ENCODE measurements at regions not wholly inside any gene's neighbourhood (a gene's known extent, or its start where the extent isn't known, plus 50 kb on each side); places are given as distances from the start of the nearest gene placed in this dataset.

DNA sequence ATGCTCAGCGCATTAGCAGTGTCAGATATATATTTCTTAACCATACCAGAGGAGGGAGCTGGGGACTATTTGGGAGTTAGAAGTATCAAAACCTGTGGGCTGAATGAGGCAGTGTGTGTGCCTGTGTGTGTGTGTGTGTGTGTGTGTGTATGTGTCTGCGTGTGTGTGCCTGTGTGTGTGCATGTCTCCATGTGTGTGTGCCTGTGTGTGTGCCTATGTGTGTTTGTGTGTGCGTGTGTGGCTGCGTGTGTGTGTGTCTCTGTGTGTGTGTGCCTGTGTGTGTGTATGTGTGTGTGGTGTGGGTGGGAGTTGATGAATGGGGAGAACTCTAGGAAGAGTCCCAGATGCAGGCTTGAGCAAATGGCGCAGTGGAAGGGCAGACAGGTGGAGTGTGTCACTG lies 92.9 kb downstream of the PAX1 start:
- no peak for DNase-seq (ENCODE audit: low read depth)
- TF ChIP-seq, protein P1, sequence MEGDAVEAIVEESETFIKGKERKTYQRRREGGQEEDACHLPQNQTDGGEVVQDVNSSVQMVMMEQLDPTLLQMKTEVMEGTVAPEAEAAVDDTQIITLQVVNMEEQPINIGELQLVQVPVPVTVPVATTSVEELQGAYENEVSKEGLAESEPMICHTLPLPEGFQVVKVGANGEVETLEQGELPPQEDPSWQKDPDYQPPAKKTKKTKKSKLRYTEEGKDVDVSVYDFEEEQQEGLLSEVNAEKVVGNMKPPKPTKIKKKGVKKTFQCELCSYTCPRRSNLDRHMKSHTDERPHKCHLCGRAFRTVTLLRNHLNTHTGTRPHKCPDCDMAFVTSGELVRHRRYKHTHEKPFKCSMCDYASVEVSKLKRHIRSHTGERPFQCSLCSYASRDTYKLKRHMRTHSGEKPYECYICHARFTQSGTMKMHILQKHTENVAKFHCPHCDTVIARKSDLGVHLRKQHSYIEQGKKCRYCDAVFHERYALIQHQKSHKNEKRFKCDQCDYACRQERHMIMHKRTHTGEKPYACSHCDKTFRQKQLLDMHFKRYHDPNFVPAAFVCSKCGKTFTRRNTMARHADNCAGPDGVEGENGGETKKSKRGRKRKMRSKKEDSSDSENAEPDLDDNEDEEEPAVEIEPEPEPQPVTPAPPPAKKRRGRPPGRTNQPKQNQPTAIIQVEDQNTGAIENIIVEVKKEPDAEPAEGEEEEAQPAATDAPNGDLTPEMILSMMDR (conservative IDR thresholded peaks at IDR 0.05; ENCODE audit: low read depth, low read length), result no peak

DNA sequence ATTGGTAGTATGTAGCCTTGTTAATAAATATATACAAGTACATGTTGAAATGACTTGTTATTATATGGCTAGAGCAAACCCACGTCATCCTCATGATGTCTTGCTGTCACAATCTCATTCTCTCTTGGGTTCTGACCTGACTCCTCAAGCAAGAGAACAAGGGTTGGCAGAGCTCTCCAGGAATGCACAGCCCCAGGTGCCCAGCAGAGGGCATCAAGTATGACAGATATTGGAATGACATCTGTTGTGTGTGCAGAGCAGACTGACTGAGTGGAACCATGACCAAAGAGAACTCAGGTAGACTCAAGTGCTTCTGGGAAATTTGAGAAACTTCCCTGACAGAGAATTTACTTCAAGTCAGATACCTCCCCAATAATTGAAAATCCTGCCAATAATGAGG lies 90.6 kb downstream of the PAX1 start:
- TF ChIP-seq, protein P1 (conservative IDR thresholded peaks at IDR 0.05; ENCODE audit: low read depth, low read length), result no peak
- no peak overlapping the region for H3K4me3 ChIP-seq (ENCODE audit: low read length)
- no peak for DNase-seq (ENCODE audit: low read depth)

More for the DNA sequence above, 92.9 kb downstream of the PAX1 start:
- H3K4me3 ChIP-seq (ENCODE audit: low read length), result no peak overlapping the region

GRCh38 chr20:21788082-21788481 lies 82.6 kb downstream of the PAX1 start:
- TF ChIP-seq, protein P1 (conservative IDR thresholded peaks at IDR 0.05; ENCODE audit: low read depth, low read length), result no peak
- no peak overlapping the region for H3K4me3 ChIP-seq (ENCODE audit: low read length)
- DNase-seq (ENCODE audit: low read depth), result no peak

DNA sequence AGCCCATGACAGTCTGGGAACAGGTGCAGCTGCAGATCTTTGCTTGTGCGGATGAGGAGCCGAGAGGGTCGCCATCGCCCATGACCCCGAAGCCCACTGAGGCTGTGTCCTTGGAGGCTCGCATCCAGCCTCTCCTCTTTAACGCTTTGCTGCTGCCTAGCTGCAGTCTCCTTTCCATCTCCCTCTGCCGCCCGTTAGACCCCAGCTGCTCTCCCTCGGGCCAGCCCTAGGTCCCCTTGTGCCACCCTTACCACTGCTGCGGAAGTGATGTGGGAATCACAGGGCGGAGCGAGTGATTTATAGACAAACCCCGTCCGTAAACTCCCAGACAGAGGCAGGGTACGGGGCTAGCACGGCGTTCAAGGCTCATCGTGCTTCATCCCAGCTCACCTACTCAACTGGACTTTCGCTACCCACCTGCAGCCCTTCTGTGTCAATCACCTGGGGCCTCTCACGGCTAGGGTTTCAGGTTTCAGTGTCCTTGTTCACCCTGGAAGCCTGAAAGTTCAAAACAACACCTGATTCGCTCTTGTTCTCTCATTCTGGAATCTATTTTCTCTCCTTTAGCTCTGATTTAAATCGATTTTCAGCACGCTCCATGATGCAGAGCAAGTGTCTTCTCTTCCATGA lies 76.1 kb downstream of the PAX1 start:
- DNase-seq (ENCODE audit: low read depth), result no peak
- TF ChIP-seq, protein P1 (conservative IDR thresholded peaks at IDR 0.05; ENCODE audit: low read depth, low read length), result no peak
- no peak overlapping the region for H3K4me3 ChIP-seq (ENCODE audit: low read length)

- H3K4me3 ChIP-seq (ENCODE audit: low read length), result no peak overlapping the region
- TF ChIP-seq, protein P1 (conservative IDR thresholded peaks at IDR 0.05; ENCODE audit: low read depth, low read length), result no peak
- no peak for DNase-seq (ENCODE audit: low read depth)
Measured at GRCh38 chr20:21780528-21780927, 75.1 kb downstream of the PAX1 start.
